HUES48 (cell line): ENCODE measurements at regions not wholly inside any gene's neighbourhood (a gene's known extent, or its start where the extent isn't known, plus 50 kb on each side); places are given as distances from the start of the nearest gene placed in this dataset.
"Not testable (repeated sequence)": the region's sequence is repeated elsewhere in the genome, so short reads cannot be mapped to it uniquely, and the experiment has no call there.

Experiments used
- H3K27ac ChIP-seq: one replicate; pipeline ENCODE4 v1.7.0; 2013; ENCODE audit warnings: low read depth, low read length, inconsistent platforms
- H3K27me3 ChIP-seq: 2 replicates; pipeline ENCODE4 v1.6.1; 2013; ENCODE audit warnings: mild to moderate bottlenecking, low read length; ENCODE audit not compliant: control insufficient read depth, insufficient read depth
- H3K36me3 ChIP-seq: 2 replicates; pipeline ENCODE4 v1.6.1; 2013; ENCODE audit warnings: low read length; ENCODE audit not compliant: control insufficient read depth, insufficient read depth
- H3K4me1 ChIP-seq: 2 replicates; pipeline ENCODE4 v1.6.1; 2013; ENCODE audit warnings: mild to moderate bottlenecking, low read length; ENCODE audit not compliant: control insufficient read depth, insufficient read depth
- H3K4me3 ChIP-seq: 2 replicates; pipeline ENCODE4 v1.5.1; 2013; ENCODE audit warnings: mild to moderate bottlenecking, low read depth, low read length
- H3K9ac ChIP-seq: 2 replicates; pipeline ENCODE4 v1.6.1; 2013; ENCODE audit warnings: mild to moderate bottlenecking, low read depth, low read length, moderate library complexity
- H3K9me3 ChIP-seq: 2 replicates; pipeline ENCODE4 v1.6.1; 2013; ENCODE audit warnings: low read length; ENCODE audit not compliant: control insufficient read depth, insufficient read depth

DNA sequence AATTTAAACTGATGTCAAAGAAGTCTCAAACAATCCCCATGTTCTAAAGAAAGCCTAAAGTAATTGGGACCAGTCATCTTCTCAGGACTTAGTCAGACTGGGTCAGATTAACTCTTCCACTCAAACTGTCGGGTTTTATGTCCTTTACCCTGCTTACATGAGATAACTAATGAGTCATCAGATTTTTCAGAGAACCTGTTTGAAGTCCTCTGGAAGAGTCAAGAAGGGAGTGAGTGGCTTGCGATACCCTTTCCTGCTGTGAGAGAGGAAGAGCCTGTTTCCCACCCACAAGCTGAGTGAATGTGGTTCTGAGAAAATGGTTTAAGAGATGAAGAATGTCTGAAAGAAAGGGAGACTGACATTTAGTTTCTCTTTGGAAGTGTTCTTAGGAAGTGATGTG, 1866.7 kb upstream of the C9orf72 start:
- H3K27me3 ChIP-seq, result no peaks in the 10 kb centered on the region
- no peaks in the 10 kb centered on the region for H3K9me3 ChIP-seq
- no peaks in the 10 kb centered on the region for H3K4me1 ChIP-seq
- no peaks in the 10 kb centered on the region for H3K36me3 ChIP-seq
- H3K9ac ChIP-seq, result no peak overlapping the region
- no peak overlapping the region for H3K4me3 ChIP-seq
- H3K27ac ChIP-seq, result peak overlapping the region; percentile 73

DNA sequence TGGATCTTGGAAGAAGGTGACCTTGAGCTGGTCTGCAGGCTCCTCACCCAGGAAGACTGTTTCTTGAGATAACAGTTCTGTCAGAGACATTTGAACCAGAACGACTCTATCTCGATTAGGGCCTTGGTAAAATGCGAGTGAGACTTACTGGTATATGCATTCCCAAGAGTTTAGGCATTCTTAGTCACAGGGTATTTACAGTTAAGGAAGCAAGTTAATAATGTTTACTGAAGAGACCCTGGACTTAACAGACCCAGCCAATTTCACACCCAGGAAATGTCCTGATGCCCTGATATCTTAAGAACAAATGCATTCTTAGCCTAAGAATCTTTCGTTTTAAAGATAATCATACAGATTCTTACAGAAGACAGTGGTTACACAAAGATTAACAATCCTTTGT, 1867.2 kb upstream of the C9orf72 start:
- Histone ChIP-seq H3K4me3 (no peak overlapping the region), H3K9ac (no peak overlapping the region), H3K27ac (peak overlapping the region; percentile 73)

DNA sequence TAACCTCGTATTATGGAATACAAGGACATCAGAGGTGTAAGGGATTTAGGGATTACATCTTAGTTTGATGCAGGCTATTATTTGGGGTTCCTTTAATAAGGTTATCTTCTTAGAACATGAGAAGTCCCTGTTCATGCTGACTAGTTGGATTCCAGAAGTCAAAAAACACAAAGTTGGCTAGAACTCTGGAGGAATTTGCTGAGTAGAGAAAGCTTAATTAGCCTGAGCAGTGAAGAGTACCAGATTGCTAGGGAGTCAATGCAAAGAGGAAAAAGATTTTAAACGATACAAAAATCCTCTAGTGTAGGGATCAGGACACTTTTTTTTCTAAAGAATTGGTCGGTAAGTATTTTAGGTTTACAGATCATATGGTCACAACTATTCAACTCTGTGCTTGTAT, 1872.5 kb upstream of the C9orf72 start:
- Histone ChIP-seq H3K4me3 (no peak overlapping the region), H3K27ac (no peak overlapping the region), H3K36me3 (no peaks in the 10 kb centered on the region), H3K4me1 (no peaks in the 10 kb centered on the region), H3K9me3 (no peaks in the 10 kb centered on the region), H3K27me3 (no peaks in the 10 kb centered on the region), H3K9ac (no peak overlapping the region)

More for the DNA sequence above, 1867.2 kb upstream of the C9orf72 start:
- H3K27me3 ChIP-seq, result no peaks in the 10 kb centered on the region
- no peaks in the 10 kb centered on the region for H3K36me3 ChIP-seq
- no peaks in the 10 kb centered on the region for H3K4me1 ChIP-seq
- H3K9me3 ChIP-seq, result no peaks in the 10 kb centered on the region

DNA sequence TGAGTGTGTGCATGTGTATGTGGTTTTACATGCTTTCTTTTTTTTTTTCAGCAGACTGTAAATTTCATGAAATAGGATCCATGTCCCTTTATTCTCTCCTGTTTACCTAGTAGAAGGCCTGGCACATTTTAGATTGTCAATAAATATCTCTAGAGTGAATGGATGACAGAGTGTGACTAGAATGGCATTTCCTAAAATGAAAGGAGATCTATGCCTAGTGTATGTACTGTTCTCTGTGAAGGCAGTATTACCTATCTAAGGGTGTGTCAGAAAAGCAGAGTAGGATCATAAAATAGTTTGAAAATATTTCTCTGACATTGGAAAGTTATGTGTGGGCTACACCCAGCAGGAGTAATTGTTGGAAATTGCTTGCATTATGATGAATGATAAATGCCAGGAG, 1876.0 kb upstream of the C9orf72 start:
- no peak overlapping the region for H3K4me3 ChIP-seq
- no peak overlapping the region for H3K9ac ChIP-seq
- no peak overlapping the region for H3K27ac ChIP-seq
- no peaks in the 10 kb centered on the region for H3K4me1 ChIP-seq
- H3K36me3 ChIP-seq, result no peaks in the 10 kb centered on the region
- no peaks in the 10 kb centered on the region for H3K27me3 ChIP-seq
- H3K9me3 ChIP-seq, result no peaks in the 10 kb centered on the region

DNA sequence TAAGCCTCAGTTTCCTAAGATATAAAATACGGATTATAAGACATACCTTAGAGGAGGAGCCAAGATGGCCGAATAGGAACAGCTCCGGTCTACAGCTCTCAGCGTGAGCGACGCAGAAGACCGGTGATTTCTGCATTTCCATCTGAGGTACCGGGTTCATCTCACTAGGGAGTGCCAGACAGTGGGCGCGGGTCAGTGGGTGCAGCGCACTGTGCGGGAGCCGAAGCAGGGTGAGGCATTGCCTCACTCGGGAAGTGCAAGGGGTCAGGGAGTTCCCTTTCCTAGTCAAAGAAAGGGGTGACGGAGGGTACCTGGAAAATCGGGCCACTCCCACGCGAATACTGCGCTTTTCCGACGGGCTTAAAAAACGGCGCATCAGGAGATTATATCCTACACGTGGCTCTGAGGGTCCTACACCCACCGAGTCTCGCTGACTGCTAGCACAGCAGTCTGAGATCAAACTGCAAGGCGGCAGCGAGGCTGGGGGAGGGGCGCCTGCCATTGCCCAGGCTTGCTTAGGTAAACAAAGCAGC, 1877.1 kb upstream of the C9orf72 start:
- H3K27ac ChIP-seq, result not testable (repeated sequence)
- peak overlapping the region; percentile 35; the same call in 1 of the 2 replicates for H3K9ac ChIP-seq

GRCh38 chr9:29456940-29457339, 1883.7 kb upstream of the C9orf72 start:
- Histone ChIP-seq H3K27me3 (no peaks in the 10 kb centered on the region), H3K9me3 (no peaks in the 10 kb centered on the region), H3K9ac (no peak overlapping the region), H3K4me1 (no peaks in the 10 kb centered on the region), H3K27ac (no peak overlapping the region), H3K4me3 (no peak overlapping the region), H3K36me3 (no peaks in the 10 kb centered on the region)

More for the DNA sequence above, 1877.1 kb upstream of the C9orf72 start:
- not testable (repeated sequence) for H3K9me3 ChIP-seq, H3K36me3 ChIP-seq, H3K27me3 ChIP-seq, H3K4me1 ChIP-seq
- H3K4me3 ChIP-seq, result peak overlapping the region; percentile 53; the same call in 1 of the 2 replicates

GRCh38 chr9:29475471-29475870, 1902.2 kb upstream of the C9orf72 start:
- H3K27ac ChIP-seq, result no peak overlapping the region
- H3K36me3 ChIP-seq, result no peaks in the 10 kb centered on the region
- H3K9ac ChIP-seq, result no peak overlapping the region
- no peaks in the 10 kb centered on the region for H3K9me3 ChIP-seq
- H3K4me3 ChIP-seq, result no peak overlapping the region
- H3K27me3 ChIP-seq, result no peaks in the 10 kb centered on the region
- H3K4me1 ChIP-seq, result no peaks in the 10 kb centered on the region

- H3K4me3 ChIP-seq, result no peak overlapping the region
- H3K9me3 ChIP-seq, result peaks cover 27% of the 10 kb centered on the region
- H3K27me3 ChIP-seq, result no peaks in the 10 kb centered on the region
- peak overlapping the region; percentile 48 for H3K27ac ChIP-seq
- no peaks in the 10 kb centered on the region for H3K36me3 ChIP-seq
- peaks cover 28% of the 10 kb centered on the region for H3K4me1 ChIP-seq
- no peak overlapping the region for H3K9ac ChIP-seq
Measured at GRCh38 chr9:29511680-29512079, 1938.4 kb upstream of the C9orf72 start.

DNA sequence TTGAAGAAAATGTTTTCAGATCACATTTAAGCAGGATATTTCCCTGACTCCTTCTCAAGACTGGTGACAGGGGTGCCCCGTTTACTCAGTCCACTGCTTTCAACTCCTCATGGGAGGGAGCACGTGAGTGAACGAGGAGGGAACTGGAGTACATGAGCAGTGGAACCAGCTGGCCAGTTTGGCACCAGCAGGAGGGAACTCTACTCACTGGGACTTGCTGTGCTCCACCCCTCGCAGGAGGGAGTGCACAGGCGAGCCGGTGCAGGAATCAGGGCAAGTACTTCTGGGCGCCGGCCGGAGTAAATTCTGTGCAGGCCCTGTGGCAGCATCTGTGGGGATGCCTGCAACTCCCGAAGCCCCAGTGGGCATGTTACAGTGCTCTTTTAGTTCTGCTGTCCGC, 1941.1 kb upstream of the C9orf72 start:
- Histone ChIP-seq H3K9ac (no peak overlapping the region), H3K27ac (peak overlapping the region; percentile 2), H3K9me3 (peaks cover 19% of the 10 kb centered on the region), H3K36me3 (no peaks in the 10 kb centered on the region), H3K4me1 (peaks cover 28% of the 10 kb centered on the region), H3K4me3 (peak overlapping the region; percentile 23; the same call in 1 of the 2 replicates), H3K27me3 (no peaks in the 10 kb centered on the region)

GRCh38 chr9:29514862-29515261, 1941.6 kb upstream of the C9orf72 start:
- H3K4me3 ChIP-seq, result peak overlapping the region; percentile 23; the same call in 1 of the 2 replicates

GRCh38 chr9:29548436-29548835, 1975.2 kb upstream of the C9orf72 start:
- no peak overlapping the region for H3K27ac ChIP-seq
- no peak overlapping the region for H3K9ac ChIP-seq
- no peaks in the 10 kb centered on the region for H3K27me3 ChIP-seq
- no peaks in the 10 kb centered on the region for H3K4me1 ChIP-seq
- no peaks in the 10 kb centered on the region for H3K36me3 ChIP-seq
- H3K9me3 ChIP-seq, result no peaks in the 10 kb centered on the region; the same call in 1 of the 2 replicates
- no peak overlapping the region for H3K4me3 ChIP-seq

More at GRCh38 chr9:29514862-29515261, 1941.6 kb upstream of the C9orf72 start:
- Histone ChIP-seq H3K9me3 (peaks cover 14% of the 10 kb centered on the region), H3K9ac (no peak overlapping the region), H3K27ac (no peak overlapping the region), H3K4me1 (peaks cover 28% of the 10 kb centered on the region), H3K36me3 (no peaks in the 10 kb centered on the region), H3K27me3 (no peaks in the 10 kb centered on the region)
